Nucleus accumbens (tissue), 56 donors: ENCODE measurements at regions not wholly inside any gene's neighbourhood (a gene's known extent, or its start where the extent isn't known, plus 50 kb on each side); places are given as distances from the start of the nearest gene placed in this dataset.
"Not testable (repeated sequence)": the region's sequence is repeated elsewhere in the genome, so short reads cannot be mapped to it uniquely, and the experiment has no call there.

Experiments
- DNase-seq, 56 donors: peaks; one replicate each; lab custom pipeline; 2025; lab: John Stamatoyannopoulos, UW

DNA sequence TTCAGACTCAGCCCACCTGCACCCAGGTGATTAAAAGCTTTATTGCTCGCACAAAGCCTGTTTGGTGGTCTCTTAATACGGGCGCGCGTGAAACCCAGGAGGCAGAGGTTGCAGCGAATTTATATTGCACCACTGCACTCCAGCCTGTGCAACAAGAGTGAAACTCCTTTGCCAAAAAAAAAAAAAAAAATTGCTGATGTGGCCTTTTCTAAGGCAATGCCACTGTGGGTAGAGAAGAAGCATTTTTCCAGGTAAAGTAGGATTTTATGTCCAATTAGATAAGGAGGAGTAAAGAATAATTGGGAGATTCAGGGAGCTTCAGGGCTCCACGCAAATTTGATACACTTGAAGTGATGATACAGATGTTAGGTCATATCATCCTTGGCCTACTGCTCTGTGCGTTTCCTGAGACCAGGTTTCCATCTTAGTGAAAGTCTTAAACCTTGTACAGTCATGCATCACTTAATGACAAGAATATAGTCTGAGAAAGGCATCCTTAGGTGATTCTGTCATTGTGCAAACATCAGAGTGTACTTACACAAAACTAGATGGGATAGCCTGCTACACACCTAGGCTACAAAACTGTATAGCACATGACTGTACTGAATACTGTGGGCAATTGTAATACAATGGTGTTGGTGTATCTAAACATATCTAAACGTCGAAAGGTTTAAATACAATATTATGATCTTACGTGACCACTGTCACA is 150.9 kb downstream of the SPRY2 start:
- no peak for DNase-seq

DNA sequence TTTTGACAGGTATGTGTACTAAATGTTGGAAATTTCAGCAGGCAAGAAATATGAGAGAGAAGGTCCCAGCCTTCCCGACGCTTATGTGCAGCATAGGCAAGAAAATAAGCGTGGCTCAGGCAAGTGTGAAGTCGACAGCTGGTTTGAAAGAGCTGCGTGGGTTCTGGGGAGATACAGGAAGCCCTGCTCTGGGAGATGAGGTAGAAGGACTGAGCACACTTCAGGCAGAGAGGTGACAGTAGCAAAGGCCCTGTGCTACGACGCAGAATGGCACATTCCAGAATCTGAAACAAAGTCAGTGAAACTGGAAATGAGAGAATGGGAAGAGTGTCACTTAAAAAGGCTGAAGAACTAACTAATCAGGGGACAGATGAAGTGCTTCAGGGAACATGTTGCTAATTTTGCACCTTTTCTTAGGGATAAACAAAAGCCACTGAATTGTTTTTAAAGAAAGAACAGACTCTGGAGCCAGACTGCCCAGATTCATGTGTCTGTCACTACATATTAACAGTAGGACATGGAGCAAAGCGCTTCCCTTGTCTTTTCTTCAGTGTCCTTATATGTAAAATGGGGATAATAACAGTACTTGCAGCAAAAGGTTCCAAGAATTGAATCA is 160.1 kb downstream of the SPRY2 start:
- DNase-seq: no peak

DNA sequence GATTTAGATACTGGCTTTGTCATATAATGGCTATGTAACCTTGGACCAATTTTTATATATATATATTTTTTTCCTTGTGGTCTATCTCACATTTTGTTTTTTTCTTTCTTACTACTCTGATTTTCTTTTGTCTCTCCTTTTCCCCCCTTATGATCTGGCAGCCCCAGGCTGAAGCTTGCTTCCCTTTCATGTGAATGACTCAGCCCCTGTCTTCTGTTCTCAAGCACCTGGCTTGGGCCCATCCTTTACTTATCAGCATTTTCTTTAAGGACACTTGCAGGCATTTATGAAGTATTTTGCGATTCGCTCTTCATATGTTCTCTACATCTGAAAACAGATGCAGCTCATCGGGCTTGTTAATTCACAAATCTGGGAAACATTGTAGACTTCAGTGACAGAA is 163.6 kb downstream of the SPRY2 start:
- no peak for DNase-seq

DNA sequence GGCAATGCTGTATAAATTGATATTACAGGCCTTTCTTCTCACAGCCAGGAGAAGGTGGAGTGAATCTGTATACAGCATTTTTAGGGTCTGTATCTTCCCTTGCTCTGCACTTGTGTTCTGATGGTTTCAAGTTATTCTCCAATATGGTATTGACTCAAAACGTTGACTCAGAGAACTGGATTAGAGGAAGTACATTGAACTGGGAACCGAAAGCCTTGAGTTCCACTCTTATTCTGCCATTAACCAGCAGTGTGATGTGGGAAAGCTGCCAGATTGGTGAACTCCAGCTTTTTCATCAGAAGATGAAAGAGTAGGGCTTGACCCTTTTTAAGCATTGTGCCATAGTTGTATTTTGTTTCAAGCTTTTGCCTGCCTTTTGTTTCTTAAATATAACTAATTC is 167.7 kb downstream of the SPRY2 start:
- DNase-seq: peak in 3 of 56 donors; percentile 0 to 11 (median 9)

DNA sequence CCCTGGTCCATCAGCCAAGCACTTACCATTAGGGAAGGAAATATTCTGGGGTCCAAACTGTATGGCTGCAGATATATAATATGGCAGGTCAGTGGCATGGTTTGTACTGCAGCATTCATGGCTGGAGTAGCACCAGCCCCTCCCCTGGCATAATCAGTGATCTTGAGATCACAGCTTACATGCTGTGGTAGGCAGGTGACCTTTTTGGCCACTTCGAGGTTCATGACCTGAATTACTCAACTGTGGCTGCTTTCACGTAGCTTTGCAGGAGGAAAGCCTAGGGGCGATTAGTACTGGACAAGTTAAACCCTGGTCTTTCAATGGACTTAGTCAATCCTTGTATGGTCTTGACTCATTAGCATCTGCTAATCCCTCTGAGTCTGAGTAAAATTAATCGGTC is 169.8 kb downstream of the SPRY2 start:
- no peak for DNase-seq

DNA sequence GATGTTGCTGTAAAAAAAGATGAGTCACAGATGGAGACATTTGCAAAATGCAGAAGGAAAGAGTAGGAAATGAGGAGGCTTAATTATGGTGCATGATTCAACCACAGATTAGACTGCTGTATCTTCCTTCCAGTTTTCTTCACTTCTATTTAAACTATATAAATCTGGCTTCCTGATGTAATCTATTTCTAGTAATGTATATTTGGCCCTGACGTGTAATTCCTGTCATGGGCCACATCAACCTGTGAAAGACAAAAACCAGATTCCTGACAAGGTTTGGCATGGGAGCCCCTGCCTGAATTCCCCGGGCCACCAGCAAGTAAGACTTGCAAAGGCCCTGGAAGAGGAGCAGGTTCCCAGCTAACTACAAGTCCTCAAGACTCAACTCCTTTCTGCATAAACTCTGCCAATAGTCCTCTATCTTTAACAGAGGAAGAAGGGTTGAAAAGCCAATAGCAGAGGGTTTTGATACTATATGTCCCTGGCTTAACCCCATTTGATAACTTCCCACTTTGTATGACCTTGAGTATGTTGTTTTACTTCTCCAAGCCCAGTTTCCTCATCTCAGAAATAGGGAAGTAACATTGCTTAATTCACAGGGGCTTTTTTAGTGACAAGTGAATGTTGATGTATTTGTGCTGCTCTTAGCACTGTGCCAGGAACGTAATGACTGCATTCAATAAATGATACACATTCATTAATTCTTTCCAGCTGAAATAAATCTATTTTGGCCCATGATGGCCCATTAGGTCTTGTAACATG is 172.7 kb downstream of the SPRY2 start:
- peak in 1 of 56 donors; percentile 6 for DNase-seq

DNA sequence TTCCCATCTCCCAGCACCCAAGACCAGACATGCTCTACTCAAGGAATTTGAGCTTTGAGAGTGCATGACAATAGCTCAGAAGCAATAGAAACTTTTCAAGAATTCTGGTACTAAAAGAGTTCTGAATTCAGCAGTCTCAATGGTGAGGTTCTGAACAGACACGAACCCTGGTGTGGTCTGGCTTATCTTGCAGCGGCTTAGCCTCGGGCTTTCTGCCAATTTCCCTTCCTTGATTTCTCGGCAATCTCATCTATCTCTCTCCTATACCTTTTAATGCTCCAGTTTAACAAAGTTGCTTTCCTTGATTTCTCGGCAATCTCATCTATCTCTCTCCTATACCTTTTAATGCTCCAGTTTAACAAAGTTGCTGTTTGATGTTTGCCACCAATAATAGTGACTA is 174.6 kb downstream of the SPRY2 start:
- no peak for DNase-seq

DNA sequence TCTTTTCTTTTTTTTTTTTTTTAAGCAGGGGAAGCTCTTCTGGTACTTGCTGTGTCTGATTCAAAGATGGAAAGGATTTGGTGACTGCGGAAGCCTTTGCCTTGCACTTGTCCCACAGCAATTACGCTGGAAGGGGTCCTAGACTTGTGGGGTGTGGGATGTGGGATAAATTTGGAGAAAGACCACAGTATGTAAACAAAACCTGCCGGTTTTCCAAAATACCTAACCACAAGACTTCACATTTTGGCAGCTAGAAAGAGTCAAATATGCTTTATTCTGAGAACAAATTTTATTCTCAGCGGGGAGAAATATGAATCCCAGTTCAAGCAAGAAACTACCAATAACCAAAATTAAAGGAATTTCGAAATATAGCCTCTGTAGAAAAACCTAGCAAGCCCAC is 176.5 kb downstream of the SPRY2 start:
- no peak for DNase-seq

DNA sequence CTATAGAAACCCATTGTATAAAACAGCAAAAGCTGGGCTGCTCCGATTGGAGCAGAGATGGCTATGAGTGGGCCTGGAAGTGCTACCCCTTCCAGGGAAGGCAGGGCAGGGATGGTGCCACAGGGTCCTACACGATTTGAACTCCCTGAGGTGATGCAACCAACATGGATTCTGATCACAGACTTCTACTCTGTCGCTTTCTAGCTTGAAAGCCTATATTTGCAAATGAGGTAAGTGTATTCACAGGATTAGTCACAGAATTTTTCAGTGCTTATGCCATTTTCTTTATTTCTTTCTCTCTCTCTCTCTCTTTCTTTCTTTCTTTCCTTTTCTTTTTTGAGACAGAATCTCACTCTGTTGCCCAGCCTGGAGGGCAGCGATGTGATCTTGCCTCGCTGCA is 179.0 kb downstream of the SPRY2 start:
- no peak for DNase-seq

DNA sequence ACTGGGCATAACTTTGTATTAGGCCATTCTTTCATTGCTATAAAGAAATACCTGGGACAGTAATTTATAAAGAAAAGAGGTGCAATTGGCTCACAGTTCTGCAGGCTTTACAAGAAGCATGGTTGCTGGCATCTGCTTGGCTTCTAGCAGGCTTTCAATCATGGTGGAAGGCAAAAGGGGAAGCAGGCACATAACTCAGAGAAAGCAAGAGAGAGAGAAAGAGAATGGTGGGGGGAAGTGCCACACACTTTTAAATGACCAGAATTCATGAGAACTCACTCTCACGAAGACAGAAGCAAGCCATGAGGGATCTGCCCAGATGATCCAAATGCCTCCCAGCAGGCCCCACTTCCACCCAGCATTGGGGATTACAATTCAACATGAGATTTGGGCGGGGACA is 179.7 kb downstream of the SPRY2 start:
- DNase-seq: no peak

DNA sequence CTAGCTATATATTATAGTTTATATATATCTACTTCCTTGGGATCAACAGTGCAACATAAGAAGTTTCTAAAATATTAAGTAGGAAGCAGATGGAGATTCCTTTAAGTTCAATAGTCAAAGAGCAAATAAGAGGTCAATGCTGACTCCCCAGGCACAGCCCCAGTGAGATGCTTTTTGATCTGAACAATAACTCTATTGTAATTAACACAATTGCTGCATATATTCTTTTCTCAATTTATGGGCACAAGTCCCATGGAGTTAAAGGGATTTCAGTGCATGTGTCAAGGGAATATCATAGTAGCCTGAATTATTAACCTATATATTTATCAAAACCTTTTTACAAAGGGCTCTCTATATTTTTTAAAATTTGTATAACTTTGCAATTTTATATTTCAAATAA is 180.8 kb downstream of the SPRY2 start:
- no peak for DNase-seq

DNA sequence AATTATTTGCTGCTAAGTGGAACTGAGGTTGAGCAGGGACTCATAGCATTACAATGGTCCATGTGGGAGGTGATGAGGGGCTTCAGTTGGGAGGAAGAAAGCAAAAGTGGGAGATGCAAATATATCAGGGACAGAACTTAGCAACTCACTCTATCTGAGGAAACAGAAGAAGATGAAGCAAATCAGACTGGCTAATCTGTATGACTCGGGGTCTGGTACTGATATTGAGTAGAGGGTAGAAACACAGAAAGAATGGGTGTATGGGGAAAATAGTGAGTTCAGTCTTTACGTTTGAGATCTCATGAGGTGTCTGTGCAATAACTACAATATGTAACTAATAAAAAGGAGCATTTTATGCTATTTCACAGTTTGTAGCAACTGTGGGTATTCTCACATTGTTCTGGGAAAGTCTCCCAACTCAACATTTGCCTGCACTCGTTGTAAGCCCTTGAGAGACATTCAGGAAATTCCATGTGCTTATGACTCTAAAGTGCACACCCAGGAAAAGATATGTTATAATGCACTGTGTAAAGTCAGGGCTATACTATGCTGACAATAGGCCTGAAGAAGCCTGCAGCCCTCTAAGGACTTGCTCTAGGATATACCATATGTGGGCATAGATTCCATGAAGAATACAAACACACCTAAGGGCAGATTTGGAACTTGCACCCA is 183.5 kb downstream of the SPRY2 start:
- no peak for DNase-seq

DNA sequence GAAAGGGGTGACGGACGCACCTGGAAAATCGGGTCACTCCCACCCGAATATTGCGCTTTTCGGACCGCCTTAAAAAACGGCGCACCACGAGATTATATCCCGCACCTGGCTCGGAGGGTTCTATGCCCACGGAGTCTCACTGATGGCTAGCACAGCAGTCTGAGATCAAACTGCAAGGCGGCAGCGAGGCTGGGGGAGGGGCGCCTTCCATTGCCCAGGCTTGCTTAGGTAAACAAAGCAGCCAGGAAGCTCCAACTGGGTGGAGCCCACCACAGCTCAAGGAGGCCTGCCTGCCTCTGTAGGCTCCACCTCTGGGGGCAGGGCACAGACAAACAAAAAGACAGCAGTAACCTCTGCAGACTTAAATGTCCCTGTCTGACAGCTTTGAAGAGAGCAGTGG is 188.8 kb downstream of the SPRY2 start:
- DNase-seq: not testable (repeated sequence)

DNA sequence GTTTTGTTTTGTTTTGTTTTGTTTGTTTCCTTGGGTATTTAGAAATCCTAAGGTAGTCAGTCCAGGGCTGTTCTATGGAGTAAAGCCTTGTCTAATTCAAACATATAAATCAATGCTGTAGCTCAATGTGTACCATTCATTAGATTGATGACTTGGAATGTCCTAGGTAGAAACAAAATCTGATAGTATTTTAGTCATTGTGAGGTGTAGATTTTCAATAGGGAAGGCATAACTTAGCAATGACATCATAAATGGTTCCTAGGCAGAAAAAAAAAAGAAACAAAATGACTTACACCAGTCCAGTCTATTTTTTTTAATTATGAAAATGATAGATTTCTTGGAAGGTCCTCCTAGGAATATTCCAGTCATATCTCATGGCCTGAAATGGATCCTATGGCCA is 189.9 kb downstream of the SPRY2 start:
- no peak for DNase-seq

DNA sequence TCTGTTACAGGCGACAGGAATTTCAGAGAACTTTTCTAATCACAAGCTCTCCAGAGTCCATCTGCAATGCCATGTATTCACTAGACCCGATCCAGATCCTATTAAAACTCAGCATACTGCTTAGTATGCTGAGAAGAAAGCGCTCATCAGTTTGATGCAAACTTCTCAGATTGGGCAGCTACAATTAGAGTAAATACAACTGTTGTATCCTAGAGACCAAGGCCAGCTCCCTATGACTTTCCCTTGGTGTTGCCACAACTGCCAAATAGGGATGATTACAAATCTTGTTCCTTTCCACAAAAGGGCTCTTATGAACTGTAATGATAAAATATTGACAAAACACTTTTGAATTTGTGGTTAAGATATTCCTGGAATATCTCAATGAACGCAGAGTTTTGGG is 191.2 kb downstream of the SPRY2 start:
- no peak for DNase-seq

DNA sequence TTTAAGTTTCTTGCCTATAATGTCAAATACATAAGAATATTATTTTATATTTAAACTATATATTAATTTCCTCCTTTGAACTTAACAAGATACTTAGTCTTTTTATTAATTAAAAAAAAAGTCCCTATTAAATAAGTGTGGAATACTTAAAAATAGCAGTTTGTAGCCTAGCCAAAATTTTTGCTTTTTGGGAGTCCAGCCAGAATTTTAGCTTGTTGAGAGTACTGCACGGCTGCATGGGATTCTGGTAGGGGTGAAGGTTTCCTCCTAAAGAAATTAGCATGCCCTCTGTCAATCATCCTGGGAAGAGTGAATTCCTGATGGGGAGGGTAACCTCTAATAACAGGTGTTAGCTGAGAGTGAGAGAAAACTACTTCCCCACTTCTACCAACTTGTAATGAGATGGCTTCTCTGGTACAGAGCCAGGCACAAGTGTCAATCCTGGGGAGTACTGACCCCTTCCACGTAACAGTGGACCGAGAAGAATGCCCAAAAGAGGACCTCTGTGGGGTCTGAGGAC is 195.7 kb downstream of the SPRY2 start:
- no peak for DNase-seq

DNA sequence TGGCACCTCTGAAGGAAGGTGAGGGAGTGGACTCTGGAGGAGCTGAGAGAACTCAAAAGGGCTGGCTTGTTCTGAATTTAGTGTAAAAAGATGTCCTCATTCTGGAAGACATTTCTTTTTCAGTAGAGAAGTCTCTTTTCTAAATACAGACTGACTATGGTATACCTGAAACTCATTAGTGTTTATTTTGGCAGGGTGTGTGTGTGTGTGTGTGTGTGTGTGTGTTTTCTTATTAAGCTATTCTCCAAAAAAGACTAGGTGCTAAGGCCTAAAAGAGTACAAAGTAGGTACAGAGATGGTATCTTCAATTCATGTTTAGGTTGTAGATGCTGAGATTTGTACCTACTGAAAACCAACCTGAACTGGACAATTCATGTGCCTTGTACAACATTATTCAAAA is 196.4 kb downstream of the SPRY2 start:
- no peak for DNase-seq

DNA sequence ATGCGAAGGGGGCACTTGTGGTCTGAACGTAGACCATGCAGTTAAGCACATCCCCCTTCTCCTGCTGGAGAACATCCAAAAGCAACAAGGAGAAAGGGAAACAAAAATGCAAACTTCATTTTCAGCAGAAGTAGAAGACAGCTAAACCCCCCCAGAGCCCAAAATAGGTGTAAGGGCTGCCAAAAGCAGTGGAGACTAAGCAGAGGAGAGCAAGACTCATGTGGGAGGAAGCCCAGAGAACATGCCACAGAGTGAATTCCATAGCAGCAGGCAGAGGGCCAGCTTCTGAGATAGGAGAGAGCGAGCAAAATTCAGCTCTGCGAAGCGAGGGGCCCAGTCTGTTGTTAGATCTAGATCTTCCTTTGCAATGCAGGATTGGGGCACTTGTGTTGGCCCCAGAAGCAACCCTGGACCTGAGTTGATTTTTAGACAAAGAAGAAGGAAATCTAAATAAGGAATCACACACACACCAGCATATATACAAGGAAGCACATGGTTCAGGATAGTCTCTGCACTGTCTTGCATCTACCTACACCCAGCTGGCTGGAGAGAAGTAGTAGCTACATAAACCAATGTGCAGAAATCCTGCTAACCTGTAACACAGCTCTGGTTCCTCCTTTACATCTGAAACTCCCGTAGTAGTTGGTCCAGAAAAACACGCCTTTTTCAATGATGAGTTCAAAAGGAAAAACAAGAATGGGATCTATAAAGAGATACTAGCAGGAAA is 199.6 kb downstream of the SPRY2 start:
- DNase-seq: peak in 30 of 56 donors; percentile 3 to 61 (median 20)

DNA sequence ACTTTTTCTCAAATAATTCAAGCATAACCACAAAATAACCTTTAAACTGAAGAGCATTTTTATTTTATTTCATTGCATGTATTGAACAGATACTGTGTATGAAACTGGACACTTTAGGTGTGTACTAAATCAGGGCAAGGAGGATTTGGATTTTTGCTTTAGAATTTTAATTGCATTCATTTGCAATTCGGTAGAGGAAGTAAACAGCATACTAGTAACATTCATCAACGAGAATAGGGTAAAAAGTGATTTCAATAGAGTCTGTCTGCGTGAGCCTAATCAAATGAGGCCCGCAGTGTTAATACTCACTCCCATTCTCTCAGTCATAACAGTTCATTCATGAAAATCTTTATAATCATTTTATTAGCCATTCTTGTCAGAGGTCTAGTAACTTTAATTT is 200.2 kb downstream of the SPRY2 start:
- no peak for DNase-seq

DNA sequence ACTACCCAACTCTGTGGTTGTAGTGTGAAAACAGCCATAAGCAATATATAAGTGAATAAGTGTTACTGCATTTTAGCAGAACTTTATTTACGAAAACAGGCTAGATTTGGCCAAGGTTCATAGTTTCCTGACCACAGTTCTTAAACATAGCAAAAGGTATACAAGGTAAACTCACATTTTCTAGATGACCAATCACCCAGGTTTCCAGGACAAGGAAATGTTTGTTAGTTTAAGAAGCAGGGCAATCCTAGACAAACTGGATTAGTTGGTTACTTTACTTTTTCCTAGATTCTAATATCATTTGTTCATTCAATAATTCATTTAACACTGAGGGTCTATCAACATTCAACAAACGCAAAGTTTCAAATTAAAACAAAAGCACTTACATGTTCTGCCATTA is 201.7 kb downstream of the SPRY2 start:
- no peak for DNase-seq
